ENCODE measurements at regions not wholly inside any gene's neighbourhood (a gene's known extent, or its start where the extent isn't known, plus 50 kb on each side); places are given as distances from the start of the nearest gene placed in this dataset.

GRCh38 chr20:11168026-11168425 is 494.2 kb upstream of the JAG1 start:
- no peak for TF ChIP-seq CTCF (IDR thresholded peaks at IDR 0.05; ENCODE audit: control insufficient read depth, insufficient read depth, low read depth, low read length, missing control alignments)
- no peak for DNase-seq (ENCODE audit: low read depth)
- no peak overlapping the region for H3K4me3 ChIP-seq (ENCODE audit: control insufficient read depth, low read depth, low read length)

GRCh38 chr20:11170025-11170424 is 496.2 kb upstream of the JAG1 start:
- TF ChIP-seq CTCF (IDR thresholded peaks at IDR 0.05; ENCODE audit: control insufficient read depth, insufficient read depth, low read depth, low read length, missing control alignments): no peak
- DNase-seq (ENCODE audit: low read depth): no peak
- no peak overlapping the region for H3K4me3 ChIP-seq (ENCODE audit: control insufficient read depth, low read depth, low read length)

GRCh38 chr20:11170565-11170964 is 496.8 kb upstream of the JAG1 start:
- no peak for TF ChIP-seq CTCF (IDR thresholded peaks at IDR 0.05; ENCODE audit: control insufficient read depth, insufficient read depth, low read depth, low read length, missing control alignments)
- no peak for DNase-seq (ENCODE audit: low read depth)
- no peak overlapping the region for H3K4me3 ChIP-seq (ENCODE audit: control insufficient read depth, low read depth, low read length)

GRCh38 chr20:11172881-11173280 is 499.1 kb upstream of the JAG1 start:
- DNase-seq (ENCODE audit: low read depth): no peak
- no peak overlapping the region for H3K4me3 ChIP-seq (ENCODE audit: control insufficient read depth, low read depth, low read length)
- TF ChIP-seq CTCF (IDR thresholded peaks at IDR 0.05; ENCODE audit: control insufficient read depth, insufficient read depth, low read depth, low read length, missing control alignments): no peak

GRCh38 chr20:11173916-11174315 is 500.1 kb upstream of the JAG1 start:
- no peak overlapping the region for H3K4me3 ChIP-seq (ENCODE audit: control insufficient read depth, low read depth, low read length)
- no peak for TF ChIP-seq CTCF (IDR thresholded peaks at IDR 0.05; ENCODE audit: control insufficient read depth, insufficient read depth, low read depth, low read length, missing control alignments)
- no peak for DNase-seq (ENCODE audit: low read depth)

GRCh38 chr20:11174861-11175260 is 501.1 kb upstream of the JAG1 start:
- no peak overlapping the region for H3K4me3 ChIP-seq (ENCODE audit: control insufficient read depth, low read depth, low read length)
- TF ChIP-seq CTCF (IDR thresholded peaks at IDR 0.05; ENCODE audit: control insufficient read depth, insufficient read depth, low read depth, low read length, missing control alignments): no peak
- no peak for DNase-seq (ENCODE audit: low read depth)

- TF ChIP-seq CTCF (IDR thresholded peaks at IDR 0.05; ENCODE audit: control insufficient read depth, insufficient read depth, low read depth, low read length, missing control alignments): no peak
- DNase-seq (ENCODE audit: low read depth): no peak
- no peak overlapping the region for H3K4me3 ChIP-seq (ENCODE audit: control insufficient read depth, low read depth, low read length)
Measured at GRCh38 chr20:11176431-11176830, 502.6 kb upstream of the JAG1 start.

Measured in AG09309 (cell line).